ENCODE measurements at regions not wholly inside any gene's neighbourhood (a gene's known extent, or its start where the extent isn't known, plus 50 kb on each side); places are given as distances from the start of the nearest gene placed in this dataset.

DNA sequence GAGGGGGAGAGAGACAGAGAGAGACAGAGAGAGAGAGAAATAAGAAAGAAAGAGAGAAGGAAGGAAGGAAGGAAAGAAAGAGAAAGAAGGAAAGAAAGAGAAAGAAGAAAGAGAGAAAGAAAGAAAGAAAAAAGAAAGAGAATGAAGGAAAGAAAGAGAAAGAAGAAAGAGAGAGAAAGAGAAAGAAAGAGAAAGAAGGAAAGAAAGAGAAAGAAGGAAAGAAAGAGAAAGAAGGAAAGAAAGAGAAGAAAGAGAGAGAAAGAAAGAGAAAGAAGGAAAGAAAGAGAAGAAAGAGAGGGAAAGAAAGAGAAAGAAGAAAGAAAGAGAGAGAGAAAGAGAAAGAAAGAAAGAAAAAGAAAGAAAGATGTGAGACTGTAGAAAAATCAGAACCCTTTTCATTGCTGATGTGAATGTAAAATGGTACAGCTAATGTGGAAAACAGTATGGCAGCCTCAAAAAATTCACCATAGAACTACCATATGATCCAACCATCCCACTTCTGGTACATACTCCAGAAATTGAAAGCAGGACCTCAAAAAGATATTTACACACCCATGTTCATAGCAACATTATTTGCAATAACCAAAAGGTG lies 203.4 kb upstream of the POU3F3 start:
- Histone ChIP-seq H3K9me2 (no peaks in the 10 kb centered on the region), H2AFZ (ENCODE audit: low read depth) (no peak overlapping the region), H3K9ac (no peak overlapping the region), H3K36me3 (replicated peaks in 1 of 2; ENCODE audit: control insufficient read depth in 1 of 2, insufficient read depth in 2 of 2, low read length in 1 of 2) (no peaks in the 10 kb centered on the region), H3K4me3 (ENCODE audit: low read depth in 2 of 2, low read length in 1 of 2) (no peak overlapping the region), H3F3A (replicated peaks; ENCODE audit: insufficient read depth) (no peaks in the 10 kb centered on the region), H3K4me2 (no peak overlapping the region), H4K20me1 (ENCODE audit: insufficient read depth) (no peaks in the 10 kb centered on the region), H3K27ac (ENCODE audit: low read depth in 2 of 2, low read length in 1 of 2) (no peak overlapping the region), H3K9me3 (no peaks in the 10 kb centered on the region), H3K4me1 (ENCODE audit: control insufficient read depth in 1 of 2, insufficient read depth in 2 of 2, low read depth in 1 of 2, low read length in 1 of 2) (peaks cover 0 to 7% of the 10 kb centered on the region in 2 experiments; a peak in 2 of 4 replicates), H3K79me2 (ENCODE audit: insufficient read depth) (no peaks in the 10 kb centered on the region), H3K27me3 (ENCODE audit: insufficient read depth) (no peaks in the 10 kb centered on the region)
- ChIA-PET POLR2A (no interaction called here), CTCF (interaction anchor here (1.6 kb wide), 1 partner anchor 199 kb away, joined by 3 read pairs; no protein-coding TSS in a partner anchor)
- no peak for DNase-seq
- TF ChIP-seq, protein P1, sequence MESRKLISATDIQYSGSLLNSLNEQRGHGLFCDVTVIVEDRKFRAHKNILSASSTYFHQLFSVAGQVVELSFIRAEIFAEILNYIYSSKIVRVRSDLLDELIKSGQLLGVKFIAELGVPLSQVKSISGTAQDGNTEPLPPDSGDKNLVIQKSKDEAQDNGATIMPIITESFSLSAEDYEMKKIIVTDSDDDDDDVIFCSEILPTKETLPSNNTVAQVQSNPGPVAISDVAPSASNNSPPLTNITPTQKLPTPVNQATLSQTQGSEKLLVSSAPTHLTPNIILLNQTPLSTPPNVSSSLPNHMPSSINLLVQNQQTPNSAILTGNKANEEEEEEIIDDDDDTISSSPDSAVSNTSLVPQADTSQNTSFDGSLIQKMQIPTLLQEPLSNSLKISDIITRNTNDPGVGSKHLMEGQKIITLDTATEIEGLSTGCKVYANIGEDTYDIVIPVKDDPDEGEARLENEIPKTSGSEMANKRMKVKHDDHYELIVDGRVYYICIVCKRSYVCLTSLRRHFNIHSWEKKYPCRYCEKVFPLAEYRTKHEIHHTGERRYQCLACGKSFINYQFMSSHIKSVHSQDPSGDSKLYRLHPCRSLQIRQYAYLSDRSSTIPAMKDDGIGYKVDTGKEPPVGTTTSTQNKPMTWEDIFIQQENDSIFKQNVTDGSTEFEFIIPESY (IDR thresholded peaks at IDR 0.05; ENCODE audit: borderline replicate concordance, low read depth), result no peak
- TF ChIP-seq FOSL2 (IDR thresholded peaks at IDR 0.05; ENCODE audit: borderline replicate concordance, low read depth) (no peak), TCF12 (IDR thresholded peaks at IDR 0.05) (no peak), CHD2 (IDR thresholded peaks at IDR 0.05; ENCODE audit: low read length, partially characterized antibody) (no peak), POLR2AphosphoS5 (IDR thresholded peaks at IDR 0.05; ENCODE audit: low read depth, low read length) (no peak), RCOR1 (IDR thresholded peaks at IDR 0.05; ENCODE audit: low read length) (no peak), RFX5 (IDR thresholded peaks at IDR 0.05; ENCODE audit: low read length) (no peak), FOXM1 (IDR thresholded peaks at IDR 0.05; ENCODE audit: low read depth) (no peak), FOXJ3 (CRISPR knock-in tag; IDR thresholded peaks at IDR 0.05) (no peak), NFIC (IDR thresholded peaks at IDR 0.05; ENCODE audit: borderline replicate concordance) (no peak), JUND (IDR thresholded peaks at IDR 0.05) (no peak), EZH2phosphoT487 (IDR thresholded peaks at IDR 0.05; ENCODE audit: borderline replicate concordance, low read depth) (no peak), RXRA (IDR thresholded peaks at IDR 0.05; ENCODE audit: borderline replicate concordance, low read depth) (no peak), GATA2 (CRISPR knock-in tag; IDR thresholded peaks at IDR 0.05) (no peak)
- TF ChIP-seq, protein P2, sequence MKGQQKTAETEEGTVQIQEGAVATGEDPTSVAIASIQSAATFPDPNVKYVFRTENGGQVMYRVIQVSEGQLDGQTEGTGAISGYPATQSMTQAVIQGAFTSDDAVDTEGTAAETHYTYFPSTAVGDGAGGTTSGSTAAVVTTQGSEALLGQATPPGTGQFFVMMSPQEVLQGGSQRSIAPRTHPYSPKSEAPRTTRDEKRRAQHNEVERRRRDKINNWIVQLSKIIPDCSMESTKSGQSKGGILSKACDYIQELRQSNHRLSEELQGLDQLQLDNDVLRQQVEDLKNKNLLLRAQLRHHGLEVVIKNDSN (IDR thresholded peaks at IDR 0.05; ENCODE audit: borderline replicate concordance, low read depth), result no peak
- TF ChIP-seq, protein P3, sequence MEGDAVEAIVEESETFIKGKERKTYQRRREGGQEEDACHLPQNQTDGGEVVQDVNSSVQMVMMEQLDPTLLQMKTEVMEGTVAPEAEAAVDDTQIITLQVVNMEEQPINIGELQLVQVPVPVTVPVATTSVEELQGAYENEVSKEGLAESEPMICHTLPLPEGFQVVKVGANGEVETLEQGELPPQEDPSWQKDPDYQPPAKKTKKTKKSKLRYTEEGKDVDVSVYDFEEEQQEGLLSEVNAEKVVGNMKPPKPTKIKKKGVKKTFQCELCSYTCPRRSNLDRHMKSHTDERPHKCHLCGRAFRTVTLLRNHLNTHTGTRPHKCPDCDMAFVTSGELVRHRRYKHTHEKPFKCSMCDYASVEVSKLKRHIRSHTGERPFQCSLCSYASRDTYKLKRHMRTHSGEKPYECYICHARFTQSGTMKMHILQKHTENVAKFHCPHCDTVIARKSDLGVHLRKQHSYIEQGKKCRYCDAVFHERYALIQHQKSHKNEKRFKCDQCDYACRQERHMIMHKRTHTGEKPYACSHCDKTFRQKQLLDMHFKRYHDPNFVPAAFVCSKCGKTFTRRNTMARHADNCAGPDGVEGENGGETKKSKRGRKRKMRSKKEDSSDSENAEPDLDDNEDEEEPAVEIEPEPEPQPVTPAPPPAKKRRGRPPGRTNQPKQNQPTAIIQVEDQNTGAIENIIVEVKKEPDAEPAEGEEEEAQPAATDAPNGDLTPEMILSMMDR (IDR thresholded peaks at IDR 0.05), result no peak
- TF ChIP-seq, protein P4, sequence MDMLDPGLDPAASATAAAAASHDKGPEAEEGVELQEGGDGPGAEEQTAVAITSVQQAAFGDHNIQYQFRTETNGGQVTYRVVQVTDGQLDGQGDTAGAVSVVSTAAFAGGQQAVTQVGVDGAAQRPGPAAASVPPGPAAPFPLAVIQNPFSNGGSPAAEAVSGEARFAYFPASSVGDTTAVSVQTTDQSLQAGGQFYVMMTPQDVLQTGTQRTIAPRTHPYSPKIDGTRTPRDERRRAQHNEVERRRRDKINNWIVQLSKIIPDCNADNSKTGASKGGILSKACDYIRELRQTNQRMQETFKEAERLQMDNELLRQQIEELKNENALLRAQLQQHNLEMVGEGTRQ (IDR thresholded peaks at IDR 0.05; ENCODE audit: borderline replicate concordance, low read depth, low read length), result no peak
